K562 (cell line): ENCODE measurements at regions not wholly inside any gene's neighbourhood (a gene's known extent, or its start where the extent isn't known, plus 50 kb on each side); places are given as distances from the start of the nearest gene placed in this dataset.

Experiments used
- ATAC-seq: fragments of 200-7000 bp; cut with Tn5 transposase; 3 replicates; pipeline ENCODE4 v1.9.1; 2020; ENCODE audit warnings: moderate library complexity
- BruUV-seq: library from RNA; stranded (reverse); fragments of 400-500 nt; replicated peaks from 2 replicates; lab custom pipeline; 2021; lab: Mats Ljungman, UMichigan
- CTCF ChIA-PET: fragments of 300-600 bp; formaldehyde crosslinking; extraction: SDS; loops from one replicate; lab custom pipeline; 2021; ENCODE audit warnings: low intra/inter-chr PET ratio; lab: Yijun Ruan, JAX
- POLR2A ChIA-PET: fragments of 300-600, 350-650 bp; sonication (Branson Sonifier 250); formaldehyde crosslinking; extraction: SDS; loops from one replicate; lab custom pipeline; 2021; ENCODE audit warnings: antibody characterized with exemption, inconsistent platforms; lab: Yijun Ruan, JAX
- DNase-seq, 4 experiments: peaks; one replicate each; pipeline versions ENCODE4 v3.0.0 to v3.0.0-alpha.2; 2011 to 2018; ENCODE audit warnings: low spot score in 3 of 4, mixed read lengths in 3 of 4; ENCODE audit errors: extremely low read depth in 1 of 4
- FAIRE-seq: peaks from 2 replicates; lab custom pipeline; 2011; peaks lifted over from hg19 to GRCh38; lab: Jason Lieb, UNC
- H2AFZ ChIP-seq: 2 replicates; pipeline ENCODE4 v1.6.0; 2011; ENCODE audit warnings: low read depth, low read length, control low read depth, inconsistent platforms
- H3K27ac ChIP-seq: fragments of 200-600 bp; 3 replicates; pipeline ENCODE4 v1.8.0; 2011; ENCODE audit warnings: low read depth, mild to moderate bottlenecking, control low read depth, inconsistent platforms, low read length, moderate library complexity, mixed read lengths; ENCODE audit errors: extremely low read depth
- H3K27me3 ChIP-seq, 2 experiments: fragments of 300-600 bp in 1 of 2; 2 replicates in 1 of 2; 3 replicates in 1 of 2; pipeline versions ENCODE4 v1.6.0 to v1.8.0; 2011; ENCODE audit warnings: inconsistent platforms in 2 of 2, low read length in 2 of 2, mild to moderate bottlenecking in 1 of 2, mixed read lengths in 1 of 2, moderate library complexity in 1 of 2; ENCODE audit not compliant: control insufficient read depth in 2 of 2, insufficient read depth in 2 of 2
- H3K36me3 ChIP-seq: fragments of 300-600 bp; 3 replicates; pipeline ENCODE4 v1.8.0; 2011; ENCODE audit warnings: mild to moderate bottlenecking, low read length, inconsistent platforms; ENCODE audit not compliant: control insufficient read depth, insufficient read depth
- H3K4me1 ChIP-seq, 2 experiments: fragments of 200-600 bp in 1 of 2; replicated peaks in 1 of 2; 2 replicates in 1 of 2; 3 replicates in 1 of 2; pipeline versions ENCODE4 v1.5.1 to v1.8.0; 2011; ENCODE audit warnings: inconsistent platforms in 2 of 2, low read length in 2 of 2, mild to moderate bottlenecking in 1 of 2, mixed read lengths in 1 of 2, moderate library complexity in 1 of 2; ENCODE audit not compliant: control insufficient read depth in 2 of 2, insufficient read depth in 2 of 2
- H3K4me2 ChIP-seq: 2 replicates; pipeline ENCODE4 v1.6.1; 2011; ENCODE audit warnings: low read length, control low read depth, inconsistent platforms, mixed read lengths; ENCODE audit not compliant: insufficient read depth
- H3K4me3 ChIP-seq: fragments of 200-600 bp; sonication (generic), shearing (Covaris generic); 2 replicates; pipeline ENCODE4 v1.5.1; 2016; ENCODE audit warnings: control low read depth, inconsistent platforms
- H3K79me2 ChIP-seq: fragments of 200-600 bp; 3 replicates; pipeline ENCODE4 v1.8.0; 2011; ENCODE audit warnings: low read length, inconsistent platforms; ENCODE audit not compliant: control insufficient read depth, insufficient read depth
- H3K9ac ChIP-seq, 2 experiments: 2 replicates each; pipeline versions ENCODE4 v1.6.0 to v1.6.1; 2011; ENCODE audit warnings: low read depth in 2 of 2, low read length in 2 of 2, control low read depth in 1 of 2, inconsistent platforms in 1 of 2, mild to moderate bottlenecking in 1 of 2, mixed read lengths in 1 of 2; ENCODE audit not compliant: insufficient read depth in 1 of 2
- H3K9me1 ChIP-seq: one replicate; pipeline ENCODE4 v1.6.0; 2011; ENCODE audit warnings: inconsistent platforms, mild to moderate bottlenecking, low read length, moderate library complexity; ENCODE audit not compliant: control insufficient read depth, insufficient read depth
- H3K9me3 ChIP-seq: replicated peaks from 2 replicates; pipeline ENCODE4 v1.5.1; 2011; ENCODE audit warnings: low read depth, low read length, inconsistent platforms; ENCODE audit not compliant: control insufficient read depth, insufficient read depth
- H4K20me1 ChIP-seq: replicated peaks from 2 replicates; pipeline ENCODE4 v1.6.1; 2011; ENCODE audit warnings: low read length, inconsistent platforms, mixed read lengths; ENCODE audit not compliant: control insufficient read depth, insufficient read depth
- WGBS: fragments of 100-300 bp; shearing (Covaris generic); methylation state at CpG from one replicate; pipeline ENCODE4 v1.1.6; 2016; ENCODE audit warnings: low coverage, mixed read lengths; ENCODE audit not compliant: insufficient coverage; ENCODE audit errors: missing lambda C conversion rate; 5-methylcytosine and 5-hydroxymethylcytosine counted together
- in situ Hi-C: fragments of 300-500 bp; cut with MboI; formaldehyde crosslinking; loops from 4 replicates; pipeline ENCODE4 v1.15.0; 2018; ENCODE audit warnings: inconsistent platforms, mixed read lengths
- intact Hi-C: fragments of 100-400 bp; cut with micrococcal nuclease; formaldehyde crosslinking; loops from 2 replicates; pipeline ENCODE4 v1.14.2; 2022
- TF ChIP-seq, protein P1 (sequence below): fragments of 450-650 bp; IDR thresholded peaks from 2 replicates; pipeline ENCODE4 v1.6.1; 2016; ENCODE audit warnings: low read depth

DNA sequence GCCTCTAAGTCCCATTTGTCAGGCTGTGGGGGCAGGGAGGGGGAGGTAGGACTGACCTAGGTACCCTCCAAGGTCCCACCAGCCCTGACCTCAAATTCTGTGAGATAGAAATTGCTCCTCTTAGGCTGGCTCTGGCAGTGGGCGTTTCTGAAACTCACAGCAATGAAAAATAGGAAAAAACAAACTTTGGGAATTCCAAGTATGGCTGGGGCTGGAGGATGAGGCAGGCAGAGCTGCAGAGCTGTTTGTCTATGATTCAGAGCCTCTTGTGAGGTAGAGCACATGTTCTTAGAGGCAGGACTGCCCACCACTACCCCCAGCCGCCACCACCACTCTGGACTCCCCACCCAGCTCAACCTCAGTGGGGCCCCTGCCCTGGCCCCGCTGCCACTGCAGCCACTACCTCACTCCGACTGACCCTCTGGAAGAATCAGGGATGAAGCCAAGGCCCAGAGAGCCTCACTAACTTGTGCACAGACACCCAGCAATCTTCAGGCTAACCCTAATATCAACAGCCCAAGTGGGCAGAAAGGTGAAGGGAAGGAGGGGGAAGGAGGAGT, 98.2 kb downstream of the PJA1 start:
- no peaks in the 10 kb centered on the region for H3K9me1 ChIP-seq
- TF ChIP-seq, protein P1, sequence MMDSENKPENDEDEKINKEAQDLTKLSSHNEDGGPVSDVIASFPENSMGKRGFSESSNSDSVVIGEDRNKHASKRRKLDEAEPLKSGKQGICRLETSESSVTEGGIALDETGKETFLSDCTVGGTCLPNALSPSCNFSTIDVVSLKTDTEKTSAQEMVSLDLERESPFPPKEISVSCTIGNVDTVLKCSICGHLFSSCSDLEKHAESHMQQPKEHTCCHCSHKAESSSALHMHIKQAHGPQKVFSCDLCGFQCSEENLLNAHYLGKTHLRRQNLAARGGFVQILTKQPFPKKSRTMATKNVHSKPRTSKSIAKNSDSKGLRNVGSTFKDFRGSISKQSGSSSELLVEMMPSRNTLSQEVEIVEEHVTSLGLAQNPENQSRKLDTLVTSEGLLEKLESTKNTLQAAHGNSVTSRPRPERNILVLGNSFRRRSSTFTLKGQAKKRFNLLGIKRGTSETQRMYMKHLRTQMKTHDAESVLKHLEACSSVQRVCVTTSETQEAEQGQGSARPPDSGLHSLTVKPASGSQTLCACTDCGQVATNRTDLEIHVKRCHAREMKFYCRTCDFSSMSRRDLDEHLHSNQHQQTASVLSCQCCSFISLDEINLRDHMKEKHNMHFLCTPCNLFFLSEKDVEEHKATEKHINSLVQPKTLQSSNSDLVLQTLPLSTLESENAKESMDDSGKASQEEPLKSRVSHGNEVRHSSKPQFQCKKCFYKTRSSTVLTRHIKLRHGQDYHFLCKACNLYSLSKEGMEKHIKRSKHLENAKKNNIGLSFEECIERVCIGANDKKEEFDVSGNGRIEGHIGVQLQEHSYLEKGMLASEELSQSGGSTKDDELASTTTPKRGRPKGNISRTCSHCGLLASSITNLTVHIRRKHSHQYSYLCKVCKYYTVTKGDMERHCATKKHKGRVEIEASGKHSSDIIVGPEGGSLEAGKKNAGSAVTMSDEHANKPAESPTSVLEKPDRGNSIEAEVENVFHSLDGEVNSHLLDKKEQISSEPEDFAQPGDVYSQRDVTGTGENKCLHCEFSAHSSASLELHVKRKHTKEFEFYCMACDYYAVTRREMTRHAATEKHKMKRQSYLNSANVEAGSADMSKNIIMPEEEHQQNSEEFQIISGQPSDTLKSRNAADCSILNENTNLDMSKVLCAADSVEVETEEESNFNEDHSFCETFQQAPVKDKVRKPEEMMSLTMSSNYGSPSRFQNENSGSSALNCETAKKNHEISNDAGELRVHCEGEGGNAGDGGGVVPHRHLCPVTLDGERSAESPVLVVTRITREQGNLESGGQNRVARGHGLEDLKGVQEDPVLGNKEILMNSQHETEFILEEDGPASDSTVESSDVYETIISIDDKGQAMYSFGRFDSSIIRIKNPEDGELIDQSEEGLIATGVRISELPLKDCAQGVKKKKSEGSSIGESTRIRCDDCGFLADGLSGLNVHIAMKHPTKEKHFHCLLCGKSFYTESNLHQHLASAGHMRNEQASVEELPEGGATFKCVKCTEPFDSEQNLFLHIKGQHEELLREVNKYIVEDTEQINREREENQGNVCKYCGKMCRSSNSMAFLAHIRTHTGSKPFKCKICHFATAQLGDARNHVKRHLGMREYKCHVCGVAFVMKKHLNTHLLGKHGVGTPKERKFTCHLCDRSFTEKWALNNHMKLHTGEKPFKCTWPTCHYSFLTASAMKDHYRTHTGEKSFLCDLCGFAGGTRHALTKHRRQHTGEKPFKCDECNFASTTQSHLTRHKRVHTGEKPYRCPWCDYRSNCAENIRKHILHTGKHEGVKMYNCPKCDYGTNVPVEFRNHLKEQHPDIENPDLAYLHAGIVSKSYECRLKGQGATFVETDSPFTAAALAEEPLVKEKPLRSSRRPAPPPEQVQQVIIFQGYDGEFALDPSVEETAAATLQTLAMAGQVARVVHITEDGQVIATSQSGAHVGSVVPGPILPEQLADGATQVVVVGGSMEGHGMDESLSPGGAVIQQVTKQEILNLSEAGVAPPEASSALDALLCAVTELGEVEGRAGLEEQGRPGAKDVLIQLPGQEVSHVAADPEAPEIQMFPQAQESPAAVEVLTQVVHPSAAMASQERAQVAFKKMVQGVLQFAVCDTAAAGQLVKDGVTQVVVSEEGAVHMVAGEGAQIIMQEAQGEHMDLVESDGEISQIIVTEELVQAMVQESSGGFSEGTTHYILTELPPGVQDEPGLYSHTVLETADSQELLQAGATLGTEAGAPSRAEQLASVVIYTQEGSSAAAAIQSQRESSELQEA = no peak
- H3K36me3 ChIP-seq = no peaks in the 10 kb centered on the region
- no peak overlapping the region for H3K27ac ChIP-seq
- POLR2A ChIA-PET = interaction anchor here (0.6 to 0.7 kb wide), 2 partner anchors 17 to 163 kb away, joined by 3 read pairs; no protein-coding TSS in a partner anchor
- H3K4me1 ChIP-seq = no peaks in the 10 kb centered on the region
- H3K9ac ChIP-seq = no peak overlapping the region
- in situ Hi-C loops = loop anchor here (10.0 kb wide), 1 partner anchor 242 kb away; the partner anchor contains the start of gene EFNB1
- intact Hi-C loops = no loop called here
- CTCF ChIA-PET = no interaction called here
- H3K79me2 ChIP-seq = no peaks in the 10 kb centered on the region
- no peaks in the 10 kb centered on the region for H3K9me3 ChIP-seq
- 0 out of 2 replicates have a peak, but pooled peaks cover 4% of the 10 kb centered on the region for H4K20me1 ChIP-seq
- 0 out of 5 replicates have a peak, but pooled peaks cover 0 to 16% of the 10 kb centered on the region in 2 experiments for H3K27me3 ChIP-seq
- DNase-seq (no peak), FAIRE-seq (no peak), ATAC-seq (no peak)
- H3K4me3 ChIP-seq = no peak overlapping the region
- 23% methylated on average over 3 of the region's 4 CpGs for WGBS
- BruUV-seq = no TSS peak
- no peak overlapping the region for H3K4me2 ChIP-seq
- H2AFZ ChIP-seq = no peak overlapping the region
